ENCODE measurements at regions not wholly inside any gene's neighbourhood (a gene's known extent, or its start where the extent isn't known, plus 50 kb on each side); places are given as distances from the start of the nearest gene placed in this dataset.

- no peak for TF ChIP-seq CTCF (IDR thresholded peaks at IDR 0.05)
- TF ChIP-seq EZH2 (IDR thresholded peaks at IDR 0.05; ENCODE audit: borderline replicate concordance, insufficient read depth, low read depth, low read length, poor library complexity, severe bottlenecking): no peak
Observed at GRCh38 chr3:139117136-139117675, 72.5 kb upstream of the PRR23C start.

All from B cell (primary cell).